ENCODE measurements at regions not wholly inside any gene's neighbourhood (a gene's known extent, or its start where the extent isn't known, plus 50 kb on each side); places are given as distances from the start of the nearest gene placed in this dataset.

DNA sequence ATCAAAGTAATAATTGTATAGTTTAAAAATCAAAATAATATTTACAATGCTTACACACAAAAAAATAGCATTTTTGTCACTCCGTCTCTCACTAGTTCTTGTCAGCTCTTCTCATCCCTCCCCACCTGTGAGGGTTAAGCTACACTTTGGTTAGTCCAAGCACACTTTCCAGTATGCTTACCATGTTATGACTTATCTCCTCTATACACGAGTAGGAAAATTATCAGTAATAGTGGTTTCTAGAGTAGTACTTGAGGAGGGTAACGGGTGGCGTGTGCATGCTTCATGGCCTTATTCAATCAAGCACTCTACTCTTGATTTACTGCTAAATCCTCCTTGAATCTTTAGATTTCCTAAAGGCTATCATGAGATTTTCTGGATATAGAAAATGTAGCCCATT lies 443.7 kb downstream of the UTRN start:
- no peak overlapping the region for H3K4me3 ChIP-seq
- intact Hi-C loops (cut with DNase I): no loop called here
- no peak overlapping the region for H3K27ac ChIP-seq
- no peak for DNase-seq (ENCODE audit: extremely low spot score in 2 of 2)
- TF ChIP-seq POLR2A (IDR thresholded peaks at IDR 0.05) (no peak), POLR2AphosphoS5 (IDR thresholded peaks at IDR 0.05; ENCODE audit: insufficient read depth in 1 of 2, low read depth in 1 of 2) (no peak)
- TF ChIP-seq, protein P1, sequence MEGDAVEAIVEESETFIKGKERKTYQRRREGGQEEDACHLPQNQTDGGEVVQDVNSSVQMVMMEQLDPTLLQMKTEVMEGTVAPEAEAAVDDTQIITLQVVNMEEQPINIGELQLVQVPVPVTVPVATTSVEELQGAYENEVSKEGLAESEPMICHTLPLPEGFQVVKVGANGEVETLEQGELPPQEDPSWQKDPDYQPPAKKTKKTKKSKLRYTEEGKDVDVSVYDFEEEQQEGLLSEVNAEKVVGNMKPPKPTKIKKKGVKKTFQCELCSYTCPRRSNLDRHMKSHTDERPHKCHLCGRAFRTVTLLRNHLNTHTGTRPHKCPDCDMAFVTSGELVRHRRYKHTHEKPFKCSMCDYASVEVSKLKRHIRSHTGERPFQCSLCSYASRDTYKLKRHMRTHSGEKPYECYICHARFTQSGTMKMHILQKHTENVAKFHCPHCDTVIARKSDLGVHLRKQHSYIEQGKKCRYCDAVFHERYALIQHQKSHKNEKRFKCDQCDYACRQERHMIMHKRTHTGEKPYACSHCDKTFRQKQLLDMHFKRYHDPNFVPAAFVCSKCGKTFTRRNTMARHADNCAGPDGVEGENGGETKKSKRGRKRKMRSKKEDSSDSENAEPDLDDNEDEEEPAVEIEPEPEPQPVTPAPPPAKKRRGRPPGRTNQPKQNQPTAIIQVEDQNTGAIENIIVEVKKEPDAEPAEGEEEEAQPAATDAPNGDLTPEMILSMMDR (IDR thresholded peaks at IDR 0.05): no peak
- peaks cover 0 to 7% of the 10 kb centered on the region in 2 donors for H3K36me3 ChIP-seq
- H3K27me3 ChIP-seq: no peaks in the 10 kb centered on the region
- H3K4me1 ChIP-seq: no peaks in the 10 kb centered on the region
- H3K9me3 ChIP-seq: no peaks in the 10 kb centered on the region

DNA sequence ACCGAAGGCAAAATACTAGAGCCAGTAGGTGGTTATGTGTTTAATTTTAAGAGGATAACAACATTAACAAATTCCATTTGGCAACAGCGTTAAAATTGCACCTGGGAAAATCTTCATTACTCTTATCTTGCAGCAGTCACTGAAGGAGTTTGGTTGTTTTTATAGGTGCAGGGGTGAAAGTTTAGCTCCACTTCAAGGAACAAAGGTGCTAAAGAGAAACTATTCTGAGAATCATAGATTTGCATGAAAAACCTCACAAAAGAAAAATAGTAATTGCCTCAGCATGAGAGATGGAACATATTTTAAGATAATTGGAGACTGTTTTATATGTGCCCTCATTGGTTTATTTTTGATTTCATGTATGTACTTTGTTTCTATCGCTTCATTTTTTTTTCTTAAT lies 444.4 kb downstream of the UTRN start:
- no peak for DNase-seq (ENCODE audit: extremely low spot score in 2 of 2)
- no peaks in the 10 kb centered on the region for H3K9me3 ChIP-seq
- no peaks in the 10 kb centered on the region for H3K4me1 ChIP-seq
- H3K4me3 ChIP-seq: no peak overlapping the region
- no peak for TF ChIP-seq POLR2A (IDR thresholded peaks at IDR 0.05)
- TF ChIP-seq, protein P1 (IDR thresholded peaks at IDR 0.05): no peak
- no peak for TF ChIP-seq POLR2AphosphoS5 (IDR thresholded peaks at IDR 0.05; ENCODE audit: insufficient read depth in 1 of 2, low read depth in 1 of 2)
- intact Hi-C loops (cut with DNase I): no loop called here
- H3K27me3 ChIP-seq: no peaks in the 10 kb centered on the region
- H3K36me3 ChIP-seq: peaks cover 0 to 7% of the 10 kb centered on the region in 2 donors
- H3K27ac ChIP-seq: no peak overlapping the region

DNA sequence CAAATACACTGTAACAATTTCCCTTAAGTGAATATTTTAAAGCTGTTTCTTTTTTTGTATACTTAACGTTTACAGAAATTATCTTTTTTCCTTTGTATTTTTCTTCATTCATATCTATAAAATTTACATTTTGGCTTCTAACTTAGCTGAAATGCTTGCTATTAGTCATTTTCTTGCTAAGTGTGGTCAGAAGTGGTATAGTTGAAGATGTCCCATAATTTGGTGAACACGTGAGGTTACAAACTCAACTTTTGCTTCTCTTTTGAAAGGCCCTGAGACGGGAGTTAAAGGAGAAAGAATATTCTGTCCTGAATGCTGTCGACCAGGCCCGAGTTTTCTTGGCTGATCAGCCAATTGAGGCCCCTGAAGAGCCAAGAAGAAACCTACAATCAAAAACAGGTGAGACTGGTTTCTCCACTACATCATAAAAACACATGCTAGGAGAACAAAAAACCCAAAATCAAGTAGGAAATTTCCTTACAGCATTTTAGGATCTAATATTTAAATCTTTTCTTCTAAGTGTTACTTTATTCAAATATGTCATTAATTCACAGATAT lies 445.0 kb downstream of the UTRN start:
- no peak for DNase-seq (ENCODE audit: extremely low spot score in 2 of 2)
- no peaks in the 10 kb centered on the region for H3K27me3 ChIP-seq

DNA sequence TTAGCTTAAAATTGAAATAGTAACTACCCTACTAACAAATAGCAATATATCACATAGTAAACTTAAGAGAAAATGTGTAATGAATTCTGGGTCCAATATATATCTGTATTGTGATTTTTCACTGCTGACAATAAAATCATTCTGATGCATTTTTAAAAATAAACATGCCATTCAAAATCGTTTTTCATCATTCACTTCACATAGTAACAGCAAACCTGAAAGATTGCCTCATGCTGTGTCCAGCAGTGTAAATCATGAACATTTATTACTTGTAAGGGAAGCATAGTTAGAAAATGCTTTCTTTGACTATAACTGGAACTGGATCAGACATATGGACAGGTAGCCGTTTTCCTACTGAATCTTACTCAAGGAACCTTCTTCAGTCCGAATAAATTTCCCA lies 446.1 kb downstream of the UTRN start:
- TF ChIP-seq POLR2A (IDR thresholded peaks at IDR 0.05) (no peak), POLR2AphosphoS5 (IDR thresholded peaks at IDR 0.05; ENCODE audit: insufficient read depth in 1 of 2, low read depth in 1 of 2) (no peak)
- TF ChIP-seq, protein P1 (IDR thresholded peaks at IDR 0.05): no peak
- intact Hi-C loops (cut with DNase I): no loop called here
- Histone ChIP-seq H3K27ac (no peak overlapping the region), H3K9me3 (no peaks in the 10 kb centered on the region), H3K27me3 (no peaks in the 10 kb centered on the region), H3K4me3 (no peak overlapping the region), H3K4me1 (no peaks in the 10 kb centered on the region), H3K36me3 (peaks cover 0 to 7% of the 10 kb centered on the region in 2 donors)
- DNase-seq (ENCODE audit: extremely low spot score in 2 of 2): no peak

More for the DNA sequence above, 445.0 kb downstream of the UTRN start:
- Histone ChIP-seq H3K27ac (no peak overlapping the region), H3K36me3 (peaks cover 0 to 7% of the 10 kb centered on the region in 2 donors), H3K4me1 (no peaks in the 10 kb centered on the region), H3K4me3 (no peak overlapping the region), H3K9me3 (no peaks in the 10 kb centered on the region)
- TF ChIP-seq POLR2A (IDR thresholded peaks at IDR 0.05) (no peak), POLR2AphosphoS5 (IDR thresholded peaks at IDR 0.05; ENCODE audit: insufficient read depth in 1 of 2, low read depth in 1 of 2) (no peak)
- TF ChIP-seq, protein P1 (IDR thresholded peaks at IDR 0.05): no peak
- intact Hi-C loops (cut with DNase I): no loop called here

DNA sequence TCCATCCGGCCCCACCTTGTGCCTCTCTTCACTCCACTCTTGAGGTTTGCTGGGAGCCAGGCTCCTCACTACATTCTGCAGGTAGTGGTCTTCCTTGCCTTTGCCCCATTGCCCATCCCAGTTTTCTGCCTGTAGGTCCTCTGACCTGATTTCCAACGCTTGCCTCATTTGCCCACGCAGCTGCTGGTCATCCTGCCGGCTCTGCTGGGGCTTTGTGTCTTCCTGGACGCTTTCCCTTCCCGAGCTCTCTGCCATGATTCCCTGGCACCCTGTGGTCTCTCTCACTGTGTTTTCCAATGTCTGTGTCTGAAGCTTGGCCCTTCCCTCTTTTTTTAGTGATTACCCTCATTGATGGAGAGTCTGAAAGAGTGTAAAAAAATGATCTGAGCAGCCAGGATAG lies 451.6 kb downstream of the UTRN start:
- no peak for DNase-seq (ENCODE audit: extremely low spot score in 2 of 2)
- intact Hi-C loops (cut with DNase I): no loop called here
- H3K9me3 ChIP-seq: no peaks in the 10 kb centered on the region
- no peak overlapping the region for H3K27ac ChIP-seq
- H3K4me1 ChIP-seq: no peaks in the 10 kb centered on the region
- TF ChIP-seq POLR2AphosphoS5 (IDR thresholded peaks at IDR 0.05; ENCODE audit: insufficient read depth in 1 of 2, low read depth in 1 of 2) (no peak), POLR2A (IDR thresholded peaks at IDR 0.05) (no peak)
- TF ChIP-seq, protein P1 (IDR thresholded peaks at IDR 0.05): no peak
- no peak overlapping the region for H3K4me3 ChIP-seq
- peaks cover 0 to 2% of the 10 kb centered on the region in 2 donors for H3K36me3 ChIP-seq
- no peaks in the 10 kb centered on the region for H3K27me3 ChIP-seq

All from vagina (tissue), 2 donors.